GM13977 (cell line): ENCODE measurements at regions not wholly inside any gene's neighbourhood (a gene's known extent, or its start where the extent isn't known, plus 50 kb on each side); places are given as distances from the start of the nearest gene placed in this dataset.
"Not testable (repeated sequence)": the region's sequence is repeated elsewhere in the genome, so short reads cannot be mapped to it uniquely, and the experiment has no call there.

Experiments
- DNase-seq: peaks from one replicate; pipeline ENCODE4 v3.0.0; 2012; ENCODE audit warnings: low spot score
- in situ Hi-C: fragments of 300-500 bp; cut with MboI; formaldehyde crosslinking; loops from one replicate; pipeline ENCODE4 v1.12.0; 2022; ENCODE audit warnings: low sequenced_read_pairs, low pct_unique_long_range_greater_than_20kb, mixed read lengths, inconsistent platforms; ENCODE audit not compliant: unreplicated experiment
- TF ChIP-seq, protein P1 (sequence below): IDR thresholded peaks from 2 replicates; pipeline ENCODE4 v1.5.1; 2012; ENCODE audit warnings: mild to moderate bottlenecking, control low read depth; ENCODE audit not compliant: insufficient read depth; ENCODE audit errors: extremely low read depth, missing control alignments

- in situ Hi-C loops = no loop called here
- no peak for DNase-seq
- TF ChIP-seq, protein P1, sequence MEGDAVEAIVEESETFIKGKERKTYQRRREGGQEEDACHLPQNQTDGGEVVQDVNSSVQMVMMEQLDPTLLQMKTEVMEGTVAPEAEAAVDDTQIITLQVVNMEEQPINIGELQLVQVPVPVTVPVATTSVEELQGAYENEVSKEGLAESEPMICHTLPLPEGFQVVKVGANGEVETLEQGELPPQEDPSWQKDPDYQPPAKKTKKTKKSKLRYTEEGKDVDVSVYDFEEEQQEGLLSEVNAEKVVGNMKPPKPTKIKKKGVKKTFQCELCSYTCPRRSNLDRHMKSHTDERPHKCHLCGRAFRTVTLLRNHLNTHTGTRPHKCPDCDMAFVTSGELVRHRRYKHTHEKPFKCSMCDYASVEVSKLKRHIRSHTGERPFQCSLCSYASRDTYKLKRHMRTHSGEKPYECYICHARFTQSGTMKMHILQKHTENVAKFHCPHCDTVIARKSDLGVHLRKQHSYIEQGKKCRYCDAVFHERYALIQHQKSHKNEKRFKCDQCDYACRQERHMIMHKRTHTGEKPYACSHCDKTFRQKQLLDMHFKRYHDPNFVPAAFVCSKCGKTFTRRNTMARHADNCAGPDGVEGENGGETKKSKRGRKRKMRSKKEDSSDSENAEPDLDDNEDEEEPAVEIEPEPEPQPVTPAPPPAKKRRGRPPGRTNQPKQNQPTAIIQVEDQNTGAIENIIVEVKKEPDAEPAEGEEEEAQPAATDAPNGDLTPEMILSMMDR = no peak
These were observed 190.2 kb downstream of the CPE start for GRCh38 chr4:165569031-165569430.

DNA sequence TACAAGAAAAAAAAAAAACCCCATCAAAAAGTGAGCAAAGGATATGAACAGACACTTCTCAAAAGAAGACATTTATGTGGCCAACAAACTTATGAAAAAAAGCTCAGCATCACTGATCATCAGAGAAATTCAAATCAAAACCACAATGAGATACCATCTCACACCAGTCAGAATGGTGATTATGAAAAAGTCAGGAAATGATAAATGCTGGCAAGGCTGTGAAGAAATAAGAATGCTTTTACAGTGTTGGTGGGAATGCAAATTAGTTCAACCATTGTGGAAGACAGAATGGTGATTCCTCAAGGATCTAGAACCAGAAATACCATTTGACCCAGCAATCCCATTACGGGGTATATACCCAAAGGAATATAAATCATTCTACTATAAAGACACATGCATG lies 192.7 kb downstream of the CPE start:
- in situ Hi-C loops, DNase-seq: not testable (repeated sequence)

GRCh38 chr4:165580351-165580905 lies 201.6 kb downstream of the CPE start:
- TF ChIP-seq, protein P1 = no peak
- no peak for DNase-seq
- in situ Hi-C loops = no loop called here

DNA sequence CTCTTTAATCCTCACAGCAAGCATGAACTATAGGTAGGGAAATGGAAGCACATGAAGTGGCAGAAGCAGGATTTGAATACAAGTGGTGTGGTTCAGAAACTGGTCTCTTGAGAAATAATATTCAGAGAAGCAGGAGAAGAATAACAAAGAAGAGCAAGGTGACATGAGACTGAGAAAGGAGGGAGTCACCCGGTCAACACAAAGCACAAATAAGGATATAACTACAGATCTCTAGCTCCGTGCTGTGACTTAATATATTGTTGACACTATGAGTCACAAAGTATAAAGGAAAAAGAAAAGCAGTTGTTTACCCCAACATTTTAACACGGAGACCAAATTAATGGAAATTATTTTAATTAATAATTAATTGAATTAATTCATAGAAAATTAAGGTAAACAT lies 204.5 kb downstream of the CPE start:
- DNase-seq = no peak
- TF ChIP-seq, protein P1 = no peak
- in situ Hi-C loops = no loop called here

- no peak for DNase-seq
- in situ Hi-C loops = no loop called here
- TF ChIP-seq, protein P1 = no peak
These were observed 206.1 kb downstream of the CPE start for GRCh38 chr4:165584916-165585315.

DNA sequence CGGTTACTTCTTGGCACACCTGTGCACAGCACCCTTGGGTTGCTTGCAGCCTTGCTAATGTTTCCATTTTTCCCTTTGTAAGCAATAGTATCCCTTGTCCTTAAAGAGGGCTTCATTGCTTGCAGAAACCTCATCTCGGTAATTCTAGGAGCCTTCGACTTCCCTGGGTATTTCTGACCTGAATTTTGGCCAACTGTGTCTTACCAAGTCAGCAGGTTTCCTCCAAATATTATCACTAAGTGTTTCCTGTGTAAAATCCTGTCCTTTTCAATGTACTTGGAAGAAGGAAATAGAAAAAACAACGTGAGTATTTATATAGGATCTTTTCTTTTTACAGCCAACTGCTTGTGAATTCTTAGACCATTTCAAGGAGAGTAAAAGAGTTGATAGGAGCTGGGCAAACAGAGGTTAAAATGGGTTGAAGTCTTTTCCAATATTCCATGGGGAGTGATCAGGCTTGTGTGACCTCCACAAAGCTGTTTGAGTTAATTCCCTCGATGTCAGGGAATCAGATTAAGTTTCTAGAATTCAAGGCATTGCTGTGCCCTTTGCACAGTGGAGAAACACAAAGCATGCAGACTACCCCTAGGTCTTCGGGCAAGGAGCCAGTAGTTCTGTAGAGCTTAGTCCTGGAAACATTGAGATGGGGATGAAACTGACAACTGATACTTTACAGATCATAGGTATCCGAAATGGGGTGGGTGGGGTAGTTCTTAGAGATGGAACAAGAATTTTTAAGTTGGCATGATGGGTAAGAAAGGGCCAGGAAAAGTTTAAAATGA lies 209.9 kb downstream of the CPE start:
- TF ChIP-seq, protein P1 = no peak
- in situ Hi-C loops = no loop called here
- DNase-seq = no peak

DNA sequence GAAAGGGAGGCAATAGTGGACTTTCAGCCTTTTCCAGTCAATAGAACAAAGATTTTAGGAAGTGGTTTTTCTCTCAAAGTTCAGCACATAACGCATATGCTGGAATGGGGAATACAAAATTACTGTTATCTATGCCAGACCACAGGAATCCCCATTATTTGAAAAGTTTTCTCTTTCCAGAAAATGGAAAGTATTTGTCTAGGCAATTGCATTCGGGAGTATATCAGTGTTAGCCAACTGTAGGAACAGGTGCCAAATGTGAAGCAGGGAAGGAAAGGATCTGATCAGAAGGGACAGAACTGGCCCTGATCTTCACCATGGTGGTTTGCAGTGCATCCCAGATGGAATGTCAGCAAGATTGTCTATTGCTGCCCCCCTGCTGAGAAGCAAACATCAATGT lies 213.6 kb downstream of the CPE start:
- DNase-seq = no peak
- in situ Hi-C loops = no loop called here
- TF ChIP-seq, protein P1 = no peak
